ENCODE measurements at regions not wholly inside any gene's neighbourhood (a gene's known extent, or its start where the extent isn't known, plus 50 kb on each side); places are given as distances from the start of the nearest gene placed in this dataset.
"Not testable (repeated sequence)": the region's sequence is repeated elsewhere in the genome, so short reads cannot be mapped to it uniquely, and the experiment has no call there.

DNA sequence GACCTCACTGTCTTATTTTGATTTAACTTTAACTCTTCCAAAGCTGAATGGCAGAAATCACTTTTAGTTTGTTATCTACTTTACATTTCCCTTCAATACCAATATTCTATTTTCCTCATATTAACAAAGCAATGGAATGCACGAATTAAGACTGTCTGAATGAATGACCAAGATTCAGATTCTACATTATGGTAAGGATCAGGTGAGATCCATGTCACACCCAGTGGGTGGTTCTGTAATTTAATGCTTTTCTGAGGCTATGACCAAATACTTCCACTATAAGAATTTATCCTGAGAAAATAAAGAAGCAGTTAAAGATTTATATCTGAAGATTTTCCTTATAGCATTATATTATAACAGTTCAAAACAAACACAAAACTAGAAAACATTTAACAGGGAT is 90.2 kb upstream of the NUPR2 start:
- no peak for DNase-seq

DNA sequence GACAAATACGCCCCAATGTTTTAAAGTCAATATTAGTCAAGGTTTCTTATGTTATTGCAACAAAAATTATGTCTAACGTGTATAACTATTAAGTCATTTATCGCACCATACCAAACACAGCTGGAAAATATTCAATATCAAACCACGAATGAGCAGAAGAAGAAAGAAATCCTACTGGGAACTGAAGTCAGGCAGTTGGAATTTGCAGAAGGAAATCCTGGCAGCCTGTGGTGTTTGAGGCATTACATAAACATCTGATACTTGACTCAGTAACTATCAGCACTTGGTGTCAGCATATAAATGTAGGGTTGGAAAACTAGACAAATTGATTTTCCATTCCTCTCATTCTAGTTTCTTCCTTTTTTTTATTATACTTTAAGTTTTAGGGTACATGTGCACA is 83.4 kb upstream of the NUPR2 start:
- DNase-seq, result no peak

GRCh38 chr7:56196195-56196594 is 80.0 kb upstream of the NUPR2 start:
- DNase-seq, result not testable (repeated sequence)

GRCh38 chr7:56188823-56189346 is 72.7 kb upstream of the NUPR2 start:
- DNase-seq, result no peak

DNA sequence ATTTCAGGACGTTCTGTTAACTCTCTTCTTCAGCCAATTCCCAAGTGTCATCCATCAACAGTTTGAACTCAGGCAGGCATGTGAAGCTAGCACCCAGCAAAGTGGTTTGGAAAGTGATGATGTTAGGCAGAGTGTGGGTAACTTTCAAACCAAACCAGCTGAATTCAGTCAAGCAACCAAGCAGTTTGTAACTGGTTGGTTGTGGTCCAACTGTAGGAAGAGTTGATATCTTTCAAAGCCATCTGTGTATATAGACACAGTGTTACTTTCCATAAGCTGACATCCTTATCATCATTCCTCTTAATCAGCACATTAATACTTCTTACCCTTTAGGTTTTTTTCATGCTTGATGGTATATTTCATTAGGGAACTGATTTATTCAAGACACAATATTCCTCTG is 72.2 kb upstream of the NUPR2 start:
- DNase-seq, result no peak

GRCh38 chr7:56181010-56181409 is 64.8 kb upstream of the NUPR2 start:
- DNase-seq, result no peak

DNA sequence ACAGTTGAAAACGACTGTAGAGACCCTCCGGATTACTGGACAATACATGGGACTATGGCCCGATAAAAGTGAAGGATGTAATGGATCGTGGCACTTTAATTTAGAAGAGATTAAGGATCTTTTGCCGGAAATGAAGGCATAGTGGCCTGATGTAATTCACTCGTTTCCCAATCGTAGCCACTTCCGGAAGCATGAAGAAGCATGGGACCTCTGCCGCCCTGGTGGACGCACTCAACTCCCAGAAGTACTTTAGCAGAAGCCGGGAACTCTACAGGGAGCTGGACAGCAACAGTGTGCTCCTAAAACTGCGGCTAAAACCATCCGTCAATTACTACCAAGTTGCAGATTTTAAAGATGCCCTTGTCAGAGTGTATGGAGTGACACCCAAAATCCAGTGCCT is 59.6 kb upstream of the NUPR2 start:
- no peak for DNase-seq

- no peak for DNase-seq
Observed at GRCh38 chr7:56174875-56175760, 58.9 kb upstream of the NUPR2 start.

GRCh38 chr7:56174346-56174874 is 58.2 kb upstream of the NUPR2 start:
- DNase-seq, result no peak
